Ovary (tissue), 7 donors: ENCODE measurements at regions not wholly inside any gene's neighbourhood (a gene's known extent, or its start where the extent isn't known, plus 50 kb on each side); places are given as distances from the start of the nearest gene placed in this dataset.

Experiments
- DNase-seq, 5 donors: peaks; one replicate each; pipeline ENCODE4 v3.0.0-alpha.2; 2019 to 2020
- H3K27ac ChIP-seq, 2 donors: fragments of 200-600 bp; one replicate each; pipeline versions ENCODE4 v1.5.1 to v1.8.0; 2019 to 2022
- H3K27me3 ChIP-seq: fragments of 200-600 bp; one replicate; pipeline ENCODE4 v1.8.0; 2022
- H3K36me3 ChIP-seq: fragments of 200-600 bp; sonication (generic); one replicate; pipeline ENCODE4 v1.5.1; 2019
- H3K4me1 ChIP-seq: one replicate; pipeline ENCODE4 v1.8.1; 2013; ENCODE audit warnings: mild to moderate bottlenecking, moderate library complexity; ENCODE audit not compliant: insufficient read depth
- H3K4me3 ChIP-seq: fragments of 200-600 bp; sonication (generic); one replicate; pipeline ENCODE4 v1.5.1; 2017
- H3K9me3 ChIP-seq, 2 donors: fragments of 200-600 bp in 1 of 2; sonication (generic) in 1 of 2; one replicate each; pipeline versions ENCODE4 v1.5.1 to v1.8.1; 2013 to 2019; ENCODE audit warnings: mild to moderate bottlenecking in 1 of 2, moderate library complexity in 1 of 2
- EP300 ChIP-seq: sonication (generic); formaldehyde crosslinking; IDR thresholded peaks from one replicate; pipeline ENCODE4 v1.6.1; 2017; ENCODE audit warnings: antibody characterized with exemption
- POLR2A ChIP-seq: fragments of 450-650 bp; IDR thresholded peaks from one replicate; pipeline ENCODE4 v1.6.1; 2017; ENCODE audit warnings: antibody characterized with exemption, mild to moderate bottlenecking, moderate library complexity
- WGBS, 3 donors: extraction: QIAGEN DNeasy Blood & Tissue Kit in 1 of 3; methylation state at CpG; one replicate each; pipeline versions ENCODE4 v1.1.5 to v1.1.7; 2013 to 2017; 5-methylcytosine and 5-hydroxymethylcytosine counted together
- intact Hi-C, 4 donors: fragments of 100-400 bp; cut with DNase I; formaldehyde crosslinking; loops; one replicate each; pipeline versions ENCODE4 v1.11.0 to v1.15.1; 2022 to 2023
- TF ChIP-seq, protein P1 (sequence below), 3 donors: fragments of 450-650 bp in 2 of 3; fragments of 200-600 bp in 1 of 3; IDR thresholded peaks; one replicate each; pipeline versions ENCODE4 v1.5.1 to v1.8.0; 2016 to 2022; ENCODE audit warnings: antibody characterized with exemption in 3 of 3, mild to moderate bottlenecking in 1 of 3
- donor health status: DM: no; HTN: no; CAD: no; lungs with moderate emphysema.
- donor health status: DM: no; HTN: no; CAD: no.
- donor health status: Bipolar disorder and iron deficiency.
- donor health status: DM: no; HTN: no; CAD: no.
- donor health status: DM: yes; HTN: yes; CAD: no.

DNA sequence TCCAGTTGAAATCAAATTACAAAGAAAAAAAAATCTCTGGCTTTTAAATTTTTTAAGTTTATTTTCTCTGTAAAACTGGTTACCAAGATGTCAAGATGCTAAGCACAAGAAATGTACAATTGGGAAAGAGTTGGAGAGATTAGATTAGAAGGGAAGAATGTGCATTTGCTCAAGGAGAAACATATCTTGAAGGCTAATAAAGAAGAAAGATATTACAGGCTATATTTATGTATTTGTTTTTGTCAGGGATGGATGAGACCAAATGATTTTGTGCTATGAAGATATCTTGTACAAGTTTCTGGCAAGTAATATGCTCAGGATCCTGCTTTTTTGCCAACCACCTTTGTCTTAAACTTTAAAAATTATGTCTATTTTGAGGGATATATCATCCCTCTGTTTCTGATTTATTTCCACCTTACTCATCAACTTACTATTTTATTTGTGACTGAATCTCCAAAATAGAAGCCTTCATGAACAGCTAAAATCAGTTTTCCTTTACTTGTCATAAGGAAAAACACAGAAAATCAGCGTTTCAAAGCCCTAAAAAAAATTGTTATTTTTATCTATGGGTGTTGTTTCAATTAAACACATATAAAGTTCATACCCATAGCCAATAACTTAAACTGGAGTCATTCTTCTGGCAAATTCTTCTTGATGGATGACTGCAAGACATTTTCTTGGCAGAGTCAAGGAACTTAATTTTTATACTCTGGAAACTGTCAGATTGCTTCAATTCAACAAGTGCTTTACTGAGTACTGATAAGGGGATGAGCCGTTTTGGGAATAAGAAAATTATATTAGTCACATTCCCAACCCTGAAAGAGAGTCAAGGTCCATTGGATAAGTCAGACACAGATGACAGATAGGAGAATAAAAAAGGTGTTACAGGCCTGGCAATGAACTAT, 141.8 kb downstream of the CTH start:
- H3K4me1 ChIP-seq: no peaks in the 10 kb centered on the region
- H3K4me3 ChIP-seq: no peak overlapping the region
- no peaks in the 10 kb centered on the region for H3K27me3 ChIP-seq
- H3K36me3 ChIP-seq: no peaks in the 10 kb centered on the region
- intact Hi-C loops: no loop called here
- TF ChIP-seq EP300 (no peak), POLR2A (no peak)
- TF ChIP-seq, protein P1, sequence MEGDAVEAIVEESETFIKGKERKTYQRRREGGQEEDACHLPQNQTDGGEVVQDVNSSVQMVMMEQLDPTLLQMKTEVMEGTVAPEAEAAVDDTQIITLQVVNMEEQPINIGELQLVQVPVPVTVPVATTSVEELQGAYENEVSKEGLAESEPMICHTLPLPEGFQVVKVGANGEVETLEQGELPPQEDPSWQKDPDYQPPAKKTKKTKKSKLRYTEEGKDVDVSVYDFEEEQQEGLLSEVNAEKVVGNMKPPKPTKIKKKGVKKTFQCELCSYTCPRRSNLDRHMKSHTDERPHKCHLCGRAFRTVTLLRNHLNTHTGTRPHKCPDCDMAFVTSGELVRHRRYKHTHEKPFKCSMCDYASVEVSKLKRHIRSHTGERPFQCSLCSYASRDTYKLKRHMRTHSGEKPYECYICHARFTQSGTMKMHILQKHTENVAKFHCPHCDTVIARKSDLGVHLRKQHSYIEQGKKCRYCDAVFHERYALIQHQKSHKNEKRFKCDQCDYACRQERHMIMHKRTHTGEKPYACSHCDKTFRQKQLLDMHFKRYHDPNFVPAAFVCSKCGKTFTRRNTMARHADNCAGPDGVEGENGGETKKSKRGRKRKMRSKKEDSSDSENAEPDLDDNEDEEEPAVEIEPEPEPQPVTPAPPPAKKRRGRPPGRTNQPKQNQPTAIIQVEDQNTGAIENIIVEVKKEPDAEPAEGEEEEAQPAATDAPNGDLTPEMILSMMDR (IDR thresholded peaks at IDR 0.05): no peak
- 11 to 12% (median 12%) methylated on average over 2 of the region's 2 CpGs for WGBS, 3 donors
- no peaks in the 10 kb centered on the region for H3K9me3 ChIP-seq
- no peak for DNase-seq
- H3K27ac ChIP-seq: no peak overlapping the region

DNA sequence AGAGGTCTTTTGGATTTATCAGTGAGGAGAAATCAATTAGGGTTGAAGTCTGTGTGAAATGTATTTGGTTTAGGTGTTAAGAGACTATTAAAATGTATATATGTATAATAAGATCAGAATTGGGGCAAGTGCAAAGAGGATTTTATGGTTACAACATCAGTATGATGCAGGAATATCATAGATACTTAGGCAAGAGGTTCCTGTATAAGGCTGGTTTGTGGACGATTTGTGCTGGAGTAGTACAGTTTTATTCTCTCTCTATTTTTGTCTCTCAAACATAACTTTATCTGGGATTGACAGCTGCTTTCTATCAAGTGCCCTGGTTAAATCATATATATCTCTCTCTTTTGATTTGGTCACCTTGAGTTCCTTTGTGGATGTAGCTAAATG, 142.5 kb downstream of the CTH start:
- Histone ChIP-seq H3K4me1 (no peaks in the 10 kb centered on the region), H3K27me3 (no peaks in the 10 kb centered on the region), H3K4me3 (no peak overlapping the region), H3K9me3 (no peaks in the 10 kb centered on the region), H3K36me3 (no peaks in the 10 kb centered on the region), H3K27ac (no peak overlapping the region)
- DNase-seq: no peak
- intact Hi-C loops: no loop called here
- 37 to 48% (median 44%) methylated on average over 1 of the region's 1 CpG for WGBS, 3 donors
- TF ChIP-seq, protein P1 (IDR thresholded peaks at IDR 0.05): no peak
- TF ChIP-seq EP300 (no peak), POLR2A (no peak)

DNA sequence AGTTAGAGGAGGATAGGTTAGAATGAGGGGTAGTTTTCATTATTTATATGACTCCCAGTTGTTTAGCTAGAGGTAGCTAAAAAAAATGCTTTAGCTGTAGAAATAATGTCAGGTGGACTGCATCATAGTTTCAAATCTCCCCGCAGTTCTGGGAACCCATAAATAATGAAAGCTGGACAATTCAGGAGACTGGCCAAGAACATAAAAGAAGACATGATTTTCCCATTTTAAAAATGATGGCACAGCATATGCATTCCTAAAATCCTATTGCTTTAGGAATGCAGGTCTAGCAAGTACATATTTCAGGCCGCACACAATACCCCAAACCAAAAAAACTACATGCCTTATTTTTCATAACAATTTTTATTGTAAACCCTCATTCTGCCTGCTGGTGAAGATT, 143.3 kb downstream of the CTH start:
- no peak for TF ChIP-seq POLR2A
- TF ChIP-seq, protein P1 (IDR thresholded peaks at IDR 0.05): no peak
- no peak for TF ChIP-seq EP300
- DNase-seq: no peak
- Histone ChIP-seq H3K4me1 (no peaks in the 10 kb centered on the region), H3K9me3 (no peaks in the 10 kb centered on the region), H3K27me3 (no peaks in the 10 kb centered on the region), H3K36me3 (no peaks in the 10 kb centered on the region), H3K27ac (no peak overlapping the region), H3K4me3 (no peak overlapping the region)
- WGBS, 3 donors: 28 to 50% (median 37%) methylated on average over 2 of the region's 2 CpGs
- intact Hi-C loops: no loop called here

DNA sequence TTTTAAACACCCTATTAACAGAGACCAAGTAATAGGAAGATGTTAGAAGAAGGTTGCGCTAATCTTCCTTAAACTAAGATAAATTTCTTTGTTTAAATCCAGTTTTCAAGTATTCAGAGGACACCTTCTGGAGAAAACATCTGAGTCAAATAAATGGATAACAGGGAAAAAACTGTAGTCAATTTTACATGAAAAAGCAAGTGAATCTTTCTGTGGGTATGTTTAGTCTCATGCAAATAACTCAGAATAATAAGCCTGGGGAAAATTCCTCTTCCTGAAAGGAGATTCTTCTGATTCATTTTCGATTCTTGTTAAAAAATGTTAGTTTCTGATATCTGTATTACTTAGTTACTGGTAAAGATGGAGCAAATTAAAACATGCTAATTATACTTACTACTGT, 145.5 kb downstream of the CTH start:
- intact Hi-C loops: no loop called here
- 66 to 72% (median 70%) methylated on average over 2 of the region's 2 CpGs for WGBS, 3 donors
- H3K27me3 ChIP-seq: no peaks in the 10 kb centered on the region
- no peaks in the 10 kb centered on the region for H3K9me3 ChIP-seq
- DNase-seq: no peak
- TF ChIP-seq POLR2A (no peak), EP300 (no peak)
- TF ChIP-seq, protein P1 (IDR thresholded peaks at IDR 0.05): no peak
- H3K36me3 ChIP-seq: no peaks in the 10 kb centered on the region
- H3K4me3 ChIP-seq: no peak overlapping the region
- no peaks in the 10 kb centered on the region for H3K4me1 ChIP-seq
- H3K27ac ChIP-seq: no peak overlapping the region
